Activated CD8-positive, alpha-beta T cell treated with anti-CD3 and anti-CD28 coated beads, Interleukin-2, amount 10 ng/mL, durations not matched to agents 7 days and 5 days (primary cell): ENCODE measurements at regions not wholly inside any gene's neighbourhood (a gene's known extent, or its start where the extent isn't known, plus 50 kb on each side); places are given as distances from the start of the nearest gene placed in this dataset.

Source experiments
- ATAC-seq: fragments of 150-1000 bp; cut with Tn5 transposase; one replicate; pipeline ENCODE4 v1.10.0; 2021; ENCODE audit warnings: moderate library complexity
- CTCF ChIA-PET: fragments of 350-600 bp; sonication (Branson Sonifier 250); formaldehyde crosslinking; loops from one replicate; lab custom pipeline; 2021; ENCODE audit warnings: antibody characterized with exemption; lab: Charles Lee
- POLR2A ChIA-PET: fragments of 350-600 bp; sonication (Branson Sonifier 250); formaldehyde crosslinking; loops from one replicate; lab custom pipeline; 2021; ENCODE audit warnings: antibody characterized with exemption; lab: Charles Lee
- DNase-seq: peaks from one replicate; pipeline ENCODE4 v3.0.0-alpha.2; 2020
- H3K27ac Mint-ChIP-seq: one replicate; pipeline ENCODE4 v1.8.0; 2021; ENCODE audit warnings: mild to moderate bottlenecking, mixed read lengths
- H3K27me3 Mint-ChIP-seq: one replicate; pipeline ENCODE4 v1.8.0; 2021; ENCODE audit warnings: low read depth, mixed read lengths
- H3K36me3 Mint-ChIP-seq: one replicate; pipeline ENCODE4 v1.8.0; 2021; ENCODE audit warnings: low read depth, mixed read lengths
- H3K4me1 Mint-ChIP-seq: one replicate; pipeline ENCODE4 v1.8.0; 2021; ENCODE audit warnings: low read depth, mixed read lengths
- H3K4me3 Mint-ChIP-seq: one replicate; pipeline ENCODE4 v1.8.0; 2021; ENCODE audit warnings: mild to moderate bottlenecking, mixed read lengths
- H3K9me3 Mint-ChIP-seq: one replicate; pipeline ENCODE4 v1.8.0; 2022; ENCODE audit warnings: mixed read lengths; ENCODE audit not compliant: insufficient read depth

DNA sequence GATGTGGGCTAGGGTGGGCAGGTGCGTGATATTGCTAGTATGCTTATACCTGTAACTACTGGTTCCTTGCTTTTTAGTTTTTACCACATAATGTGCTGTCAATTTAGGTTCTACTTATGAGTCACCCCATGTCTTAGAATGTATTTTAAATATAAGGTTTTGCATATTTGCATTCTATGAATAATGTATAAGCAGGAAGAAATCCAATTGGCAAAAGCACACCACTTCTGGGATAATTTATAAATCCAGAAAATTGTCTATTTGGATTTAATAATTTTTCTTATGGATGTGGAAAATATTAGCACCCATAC lies 421.6 kb downstream of the PCDH7 start:
- ATAC-seq, result no peak
- no peak overlapping the region for H3K27ac Mint-ChIP-seq
- H3K4me3 Mint-ChIP-seq, result no peak overlapping the region
- no peaks in the 10 kb centered on the region for H3K4me1 Mint-ChIP-seq
- ChIA-PET POLR2A (no interaction called here), CTCF (no interaction called here)
- no peaks in the 10 kb centered on the region for H3K27me3 Mint-ChIP-seq
- H3K9me3 Mint-ChIP-seq, result no peaks in the 10 kb centered on the region
- no peaks in the 10 kb centered on the region for H3K36me3 Mint-ChIP-seq
- no peak for DNase-seq

- DNase-seq (no peak), ATAC-seq (no peak)
- Mint-ChIP-seq H3K9me3 (peaks cover 7% of the 10 kb centered on the region), H3K27ac (no peak overlapping the region), H3K27me3 (no peaks in the 10 kb centered on the region), H3K36me3 (no peaks in the 10 kb centered on the region), H3K4me1 (no peaks in the 10 kb centered on the region), H3K4me3 (no peak overlapping the region)
- ChIA-PET POLR2A (no interaction called here), CTCF (no interaction called here)
These were observed 426.2 kb downstream of the PCDH7 start for GRCh38 chr4:31146366-31146765.

- POLR2A ChIA-PET, result no interaction called here
- ATAC-seq (no peak), DNase-seq (no peak)
- Mint-ChIP-seq H3K27me3 (no peaks in the 10 kb centered on the region), H3K4me1 (no peaks in the 10 kb centered on the region), H3K36me3 (no peaks in the 10 kb centered on the region), H3K4me3 (no peak overlapping the region), H3K27ac (no peak overlapping the region), H3K9me3 (peaks cover 8% of the 10 kb centered on the region)
- CTCF ChIA-PET, result no interaction called here
These were observed 428.8 kb downstream of the PCDH7 start for GRCh38 chr4:31148990-31149389.

GRCh38 chr4:31156221-31156620 lies 436.1 kb downstream of the PCDH7 start:
- CTCF ChIA-PET, result no interaction called here
- no peak overlapping the region for H3K4me3 Mint-ChIP-seq
- no peaks in the 10 kb centered on the region for H3K4me1 Mint-ChIP-seq

GRCh38 chr4:31160146-31160545 lies 440.0 kb downstream of the PCDH7 start:
- Mint-ChIP-seq H3K36me3 (no peaks in the 10 kb centered on the region), H3K4me1 (no peaks in the 10 kb centered on the region), H3K27ac (no peak overlapping the region), H3K27me3 (no peaks in the 10 kb centered on the region), H3K4me3 (no peak overlapping the region), H3K9me3 (peaks cover 11% of the 10 kb centered on the region)
- ATAC-seq (no peak), DNase-seq (no peak)
- CTCF ChIA-PET, result no interaction called here
- POLR2A ChIA-PET, result no interaction called here

More at GRCh38 chr4:31156221-31156620, 436.1 kb downstream of the PCDH7 start:
- DNase-seq (no peak), ATAC-seq (no peak)
- no peak overlapping the region for H3K27ac Mint-ChIP-seq
- POLR2A ChIA-PET, result no interaction called here
- H3K9me3 Mint-ChIP-seq, result peaks cover 9% of the 10 kb centered on the region
- no peaks in the 10 kb centered on the region for H3K36me3 Mint-ChIP-seq
- no peaks in the 10 kb centered on the region for H3K27me3 Mint-ChIP-seq

- no peak overlapping the region for H3K27ac Mint-ChIP-seq
- H3K4me1 Mint-ChIP-seq, result no peaks in the 10 kb centered on the region
- no peaks in the 10 kb centered on the region for H3K27me3 Mint-ChIP-seq
- no peak for ATAC-seq
- ChIA-PET CTCF (no interaction called here), POLR2A (no interaction called here)
- H3K4me3 Mint-ChIP-seq, result no peak overlapping the region
- H3K9me3 Mint-ChIP-seq, result peaks cover 4% of the 10 kb centered on the region
- H3K36me3 Mint-ChIP-seq, result no peaks in the 10 kb centered on the region
- DNase-seq, result no peak
These were observed 449.7 kb downstream of the PCDH7 start for GRCh38 chr4:31169846-31170245.

DNA sequence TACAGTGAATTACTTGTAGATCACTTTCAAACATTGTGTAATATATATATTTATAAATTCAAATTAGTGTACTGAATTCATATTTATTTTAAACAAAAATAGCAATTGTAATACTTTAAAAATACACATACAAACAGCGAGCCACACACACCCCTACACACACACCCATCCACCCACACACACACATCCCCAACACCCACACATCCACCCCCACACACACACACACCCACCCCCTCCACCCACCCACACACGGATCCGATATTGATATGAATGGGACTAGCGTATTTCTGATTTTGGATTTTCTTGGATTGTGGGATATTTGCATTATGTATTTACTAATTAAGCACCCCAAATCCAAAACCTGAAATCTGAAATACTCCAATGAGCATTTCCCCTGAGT lies 451.2 kb downstream of the PCDH7 start:
- CTCF ChIA-PET, result no interaction called here
- no peaks in the 10 kb centered on the region for H3K4me1 Mint-ChIP-seq
- no peak overlapping the region for H3K4me3 Mint-ChIP-seq
- H3K36me3 Mint-ChIP-seq, result no peaks in the 10 kb centered on the region
- POLR2A ChIA-PET, result no interaction called here
- ATAC-seq, result no peak
- DNase-seq, result no peak
- H3K9me3 Mint-ChIP-seq, result peaks cover 3% of the 10 kb centered on the region
- no peak overlapping the region for H3K27ac Mint-ChIP-seq
- no peaks in the 10 kb centered on the region for H3K27me3 Mint-ChIP-seq

GRCh38 chr4:31175242-31175910 lies 455.2 kb downstream of the PCDH7 start:
- H3K27ac Mint-ChIP-seq, result no peak overlapping the region
- CTCF ChIA-PET, result no interaction called here
- ATAC-seq (no peak), DNase-seq (no peak)
- peaks cover 7% of the 10 kb centered on the region for H3K9me3 Mint-ChIP-seq
- H3K4me1 Mint-ChIP-seq, result no peaks in the 10 kb centered on the region
- no peak overlapping the region for H3K4me3 Mint-ChIP-seq
- POLR2A ChIA-PET, result no interaction called here
- no peaks in the 10 kb centered on the region for H3K27me3 Mint-ChIP-seq
- H3K36me3 Mint-ChIP-seq, result no peaks in the 10 kb centered on the region

GRCh38 chr4:31183256-31183655 lies 463.1 kb downstream of the PCDH7 start:
- Mint-ChIP-seq H3K4me3 (no peak overlapping the region), H3K9me3 (peaks cover 9% of the 10 kb centered on the region), H3K36me3 (no peaks in the 10 kb centered on the region), H3K4me1 (no peaks in the 10 kb centered on the region), H3K27ac (no peak overlapping the region), H3K27me3 (no peaks in the 10 kb centered on the region)
- ATAC-seq, result no peak
- ChIA-PET POLR2A (no interaction called here), CTCF (no interaction called here)
- no peak for DNase-seq

GRCh38 chr4:31185014-31185585 lies 464.9 kb downstream of the PCDH7 start:
- no peak for ATAC-seq
- Mint-ChIP-seq H3K4me3 (no peak overlapping the region), H3K27me3 (no peaks in the 10 kb centered on the region), H3K9me3 (peaks cover 9% of the 10 kb centered on the region), H3K4me1 (no peaks in the 10 kb centered on the region), H3K36me3 (no peaks in the 10 kb centered on the region), H3K27ac (no peak overlapping the region)
- DNase-seq, result no peak
- CTCF ChIA-PET, result no interaction called here
- POLR2A ChIA-PET, result no interaction called here

DNA sequence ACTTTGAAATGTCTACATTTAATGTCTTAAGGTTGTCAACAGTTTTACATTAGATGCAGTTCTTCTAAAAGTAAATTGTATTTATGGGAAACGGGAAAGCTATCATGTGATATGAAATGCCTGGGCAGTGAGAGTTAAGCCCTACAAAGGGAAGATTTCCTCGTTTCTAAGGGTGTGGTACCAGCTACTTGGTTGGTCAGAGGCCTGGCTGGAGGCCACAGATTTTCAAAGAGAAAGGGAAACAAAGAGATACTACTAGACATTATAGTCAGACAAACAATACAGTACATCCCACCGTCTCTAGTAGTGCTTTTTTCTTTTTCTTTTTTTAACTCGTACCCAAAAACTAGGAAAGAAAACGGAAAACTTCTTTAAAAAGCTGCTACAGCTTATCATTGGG lies 467.8 kb downstream of the PCDH7 start:
- Mint-ChIP-seq H3K4me3 (no peak overlapping the region), H3K9me3 (peaks cover 16% of the 10 kb centered on the region), H3K27ac (no peak overlapping the region), H3K4me1 (no peaks in the 10 kb centered on the region), H3K36me3 (no peaks in the 10 kb centered on the region), H3K27me3 (no peaks in the 10 kb centered on the region)
- ChIA-PET POLR2A (no interaction called here), CTCF (no interaction called here)
- ATAC-seq (no peak), DNase-seq (no peak)

- CTCF ChIA-PET, result interaction anchor here (0.5 kb wide), 1 partner anchor 41 kb away, joined by 3 read pairs; no protein-coding TSS in a partner anchor
These were observed 469.8 kb downstream of the PCDH7 start for GRCh38 chr4:31189938-31190337.

GRCh38 chr4:31190671-31191070 lies 470.5 kb downstream of the PCDH7 start:
- Mint-ChIP-seq H3K4me1 (no peaks in the 10 kb centered on the region), H3K27ac (no peak overlapping the region), H3K27me3 (no peaks in the 10 kb centered on the region), H3K9me3 (peaks cover 21% of the 10 kb centered on the region), H3K4me3 (no peak overlapping the region), H3K36me3 (no peaks in the 10 kb centered on the region)
- no peak for ATAC-seq
- ChIA-PET CTCF (no interaction called here), POLR2A (no interaction called here)
- DNase-seq, result no peak

More at GRCh38 chr4:31189938-31190337, 469.8 kb downstream of the PCDH7 start:
- Mint-ChIP-seq H3K9me3 (peaks cover 21% of the 10 kb centered on the region), H3K36me3 (no peaks in the 10 kb centered on the region), H3K27me3 (no peaks in the 10 kb centered on the region), H3K27ac (no peak overlapping the region), H3K4me1 (no peaks in the 10 kb centered on the region), H3K4me3 (no peak overlapping the region)
- POLR2A ChIA-PET, result no interaction called here
- ATAC-seq (no peak), DNase-seq (no peak)
